Liver (tissue), 7 donors: ENCODE measurements at regions not wholly inside any gene's neighbourhood (a gene's known extent, or its start where the extent isn't known, plus 50 kb on each side); places are given as distances from the start of the nearest gene placed in this dataset.

ENCODE experiments used
- DNase-seq: peaks from one replicate; pipeline ENCODE4 v3.0.0-alpha.2; 2017; ENCODE audit warnings: low spot score
- H3K27ac ChIP-seq, 2 donors: one replicate each; pipeline ENCODE4 v1.7.0; 2013; ENCODE audit warnings: inconsistent platforms in 2 of 2, low read length in 2 of 2, control low read depth in 1 of 2, low read depth in 1 of 2, mild to moderate bottlenecking in 1 of 2
- H3K27me3 ChIP-seq, 4 donors: one replicate each; pipeline versions ENCODE4 v1.6.1 to v1.7.0; 2013; ENCODE audit warnings: low read length in 3 of 4, inconsistent platforms in 1 of 4, mild to moderate bottlenecking in 1 of 4, moderate library complexity in 1 of 4; ENCODE audit not compliant: control insufficient read depth in 4 of 4, insufficient read depth in 4 of 4
- H3K36me3 ChIP-seq, 4 donors: one replicate each; pipeline versions ENCODE4 v1.6.1 to v1.7.0; 2013; ENCODE audit warnings: low read length in 3 of 4, mild to moderate bottlenecking in 3 of 4, low read depth in 1 of 4, moderate library complexity in 1 of 4; ENCODE audit not compliant: control insufficient read depth in 4 of 4, insufficient read depth in 3 of 4
- H3K4me1 ChIP-seq, 4 donors: one replicate each; pipeline versions ENCODE4 v1.6.1 to v1.7.0; 2013; ENCODE audit warnings: low read length in 3 of 4, mild to moderate bottlenecking in 3 of 4, moderate library complexity in 1 of 4; ENCODE audit not compliant: control insufficient read depth in 4 of 4, insufficient read depth in 4 of 4
- H3K4me3 ChIP-seq, 3 donors: one replicate each; pipeline versions ENCODE4 v1.6.1 to v1.7.0; 2013; ENCODE audit warnings: low read length in 3 of 3, control low read depth in 1 of 3, low read depth in 1 of 3, mild to moderate bottlenecking in 1 of 3
- H3K9ac ChIP-seq, 2 donors: one replicate each; pipeline ENCODE4 v1.7.0; 2013; ENCODE audit warnings: low read length in 2 of 2, mild to moderate bottlenecking in 2 of 2, moderate library complexity in 2 of 2, control low read depth in 1 of 2, low read depth in 1 of 2
- H3K9me3 ChIP-seq, 4 donors: one replicate each; pipeline versions ENCODE4 v1.6.1 to v1.7.0; 2013; ENCODE audit warnings: low read length in 3 of 4; ENCODE audit not compliant: control insufficient read depth in 4 of 4
- ATF3 ChIP-seq: IDR thresholded peaks from 2 replicates; pipeline ENCODE4 v1.6.1; 2016; ENCODE audit warnings: antibody characterized with exemption
- FOXA1 ChIP-seq: IDR thresholded peaks from 2 replicates; pipeline ENCODE4 v1.6.1; 2016; ENCODE audit warnings: antibody characterized with exemption
- FOXA2 ChIP-seq: IDR thresholded peaks from 2 replicates; pipeline ENCODE4 v1.6.1; 2016; ENCODE audit warnings: antibody characterized with exemption
- GABPA ChIP-seq, 2 donors: IDR thresholded peaks in 1 of 2; conservative IDR thresholded peaks in 1 of 2; 2 replicates each; pipeline ENCODE4 v1.6.1; 2016; ENCODE audit warnings: antibody characterized with exemption in 2 of 2, mild to moderate bottlenecking in 1 of 2, moderate library complexity in 1 of 2
- HNF4G ChIP-seq: IDR thresholded peaks from 2 replicates; pipeline ENCODE4 v1.6.1; 2016; ENCODE audit warnings: antibody characterized with exemption
- MAX ChIP-seq: IDR thresholded peaks from 2 replicates; pipeline ENCODE4 v1.6.1; 2016; ENCODE audit warnings: antibody characterized with exemption
- NR2F2 ChIP-seq: IDR thresholded peaks from 2 replicates; pipeline ENCODE4 v1.6.1; 2016; ENCODE audit warnings: antibody characterized with exemption
- RAD21 ChIP-seq, 2 donors: IDR thresholded peaks; 2 replicates each; pipeline ENCODE4 v1.6.1; 2016; ENCODE audit warnings: antibody characterized with exemption in 2 of 2, mild to moderate bottlenecking in 2 of 2
- REST ChIP-seq: IDR thresholded peaks from 2 replicates; pipeline ENCODE4 v1.6.1; 2016; ENCODE audit warnings: antibody characterized with exemption, mild to moderate bottlenecking
- TAF1 ChIP-seq: conservative IDR thresholded peaks from 2 replicates; pipeline ENCODE4 v1.6.1; 2016; ENCODE audit warnings: antibody characterized with exemption, mild to moderate bottlenecking
- YY1 ChIP-seq: IDR thresholded peaks from 2 replicates; pipeline ENCODE4 v1.6.1; 2016; ENCODE audit warnings: antibody characterized with exemption, mild to moderate bottlenecking
- ZBTB33 ChIP-seq: IDR thresholded peaks from 2 replicates; pipeline ENCODE4 v1.6.1; 2016; ENCODE audit warnings: antibody characterized with exemption
- WGBS: extraction: QIAGEN DNeasy Blood & Tissue Kit; methylation state at CpG from one replicate; pipeline ENCODE4 v1.1.7; 2013; 5-methylcytosine and 5-hydroxymethylcytosine counted together
- donor health status: healthy.
- donor health status: healthy.
- donor health status: healthy.
- donor health status: healthy.

- no peaks in the 10 kb centered on the region for H3K4me1 ChIP-seq
Observed at GRCh38 chr6:11335826-11336225, 103.4 kb upstream of the NEDD9 start.

GRCh38 chr6:11333132-11333849 is 100.8 kb upstream of the NEDD9 start:
- Histone ChIP-seq H3K4me3 (no peak overlapping the region), H3K9me3 (no peaks in the 10 kb centered on the region), H3K9ac (no peak overlapping the region), H3K27ac (no peak overlapping the region), H3K36me3 (no peaks in the 10 kb centered on the region), H3K27me3 (no peaks in the 10 kb centered on the region), H3K4me1 (no peaks in the 10 kb centered on the region)
- 91% methylated on average over 6 of the region's 6 CpGs for whole genome bisulfite sequencing
- TF ChIP-seq RAD21 (IDR thresholded peaks at IDR 0.05) (no peak), GABPA (IDR thresholded peaks at IDR 0.05 in 1 of 2, conservative IDR thresholded peaks at IDR 0.05 in 1 of 2) (no peak)
- no peak for DNase-seq

More at GRCh38 chr6:11335826-11336225, 103.4 kb upstream of the NEDD9 start:
- no peak overlapping the region for H3K4me3 ChIP-seq
- no peak overlapping the region for H3K27ac ChIP-seq
- DNase-seq: no peak
- 95% methylated on average over 5 of the region's 5 CpGs for WGBS
- H3K36me3 ChIP-seq: no peaks in the 10 kb centered on the region
- no peaks in the 10 kb centered on the region for H3K9me3 ChIP-seq
- H3K9ac ChIP-seq: no peak overlapping the region
- H3K27me3 ChIP-seq: no peaks in the 10 kb centered on the region
- TF ChIP-seq NR2F2: no peak

GRCh38 chr6:11332463-11332862 is 100.0 kb upstream of the NEDD9 start:
- Histone ChIP-seq H3K27me3 (no peaks in the 10 kb centered on the region), H3K36me3 (no peaks in the 10 kb centered on the region), H3K9ac (no peak overlapping the region), H3K27ac (no peak overlapping the region), H3K4me3 (no peak overlapping the region), H3K9me3 (no peaks in the 10 kb centered on the region), H3K4me1 (no peaks in the 10 kb centered on the region)
- TF ChIP-seq GABPA (IDR thresholded peaks at IDR 0.05 in 1 of 2, conservative IDR thresholded peaks at IDR 0.05 in 1 of 2): no peak
- TF ChIP-seq ATF3: no peak
- TF ChIP-seq TAF1: no peak
- TF ChIP-seq MAX: no peak
- TF ChIP-seq ZBTB33: no peak
- no peak for TF ChIP-seq HNF4G
- TF ChIP-seq NR2F2: no peak
- no peak for TF ChIP-seq REST
- no peak for TF ChIP-seq YY1
- TF ChIP-seq FOXA2: no peak
- no peak for TF ChIP-seq FOXA1
- 86% methylated on average over 7 of the region's 7 CpGs for WGBS
- no peak for DNase-seq
